ENCODE measurements at regions not wholly inside any gene's neighbourhood (a gene's known extent, or its start where the extent isn't known, plus 50 kb on each side); places are given as distances from the start of the nearest gene placed in this dataset.

GRCh38 chr12:47022296-47022695 lies 57.1 kb upstream of the PCED1B start:
- TF ChIP-seq EZH2 (IDR thresholded peaks at IDR 0.05; ENCODE audit: low read length, unreplicated experiment) (no peak), CTCF (conservative IDR thresholded peaks at IDR 0.05; ENCODE audit: low read depth, low read length) (no peak)

All from PC-3 (cell line).